Stimulated activated CD4-positive, alpha-beta T cell treated with anti-CD3 and anti-CD28 coated beads, Interleukin-4, amount 100 ng/mL, for 24 hours (primary cell): ENCODE measurements at regions not wholly inside any gene's neighbourhood (a gene's known extent, or its start where the extent isn't known, plus 50 kb on each side); places are given as distances from the start of the nearest gene placed in this dataset.
"Not testable (repeated sequence)": the region's sequence is repeated elsewhere in the genome, so short reads cannot be mapped to it uniquely, and the experiment has no call there.

Experiments
- DNase-seq: peaks from one replicate; pipeline ENCODE4 v3.0.0-alpha.2; 2020

DNA sequence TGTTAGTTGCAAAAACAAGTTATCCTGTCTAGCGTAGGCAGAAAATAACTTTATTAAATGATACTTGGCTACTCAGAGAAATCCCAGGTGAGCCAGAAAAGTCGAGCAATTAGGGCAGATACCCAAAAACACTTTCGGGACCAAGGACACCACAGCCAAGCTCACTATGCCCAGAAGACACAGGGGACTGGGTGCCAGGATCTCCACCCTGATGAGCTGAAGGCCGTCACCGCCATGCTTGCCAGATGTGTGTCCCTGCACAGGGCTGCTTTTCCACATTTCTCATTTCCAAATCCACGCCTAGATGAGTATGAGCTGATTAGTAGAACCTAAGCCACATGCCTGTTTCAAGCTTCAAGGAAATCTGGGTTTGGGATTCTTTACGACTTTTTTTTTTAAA, 214.0 kb upstream of the SMLR1 start:
- no peak for DNase-seq

DNA sequence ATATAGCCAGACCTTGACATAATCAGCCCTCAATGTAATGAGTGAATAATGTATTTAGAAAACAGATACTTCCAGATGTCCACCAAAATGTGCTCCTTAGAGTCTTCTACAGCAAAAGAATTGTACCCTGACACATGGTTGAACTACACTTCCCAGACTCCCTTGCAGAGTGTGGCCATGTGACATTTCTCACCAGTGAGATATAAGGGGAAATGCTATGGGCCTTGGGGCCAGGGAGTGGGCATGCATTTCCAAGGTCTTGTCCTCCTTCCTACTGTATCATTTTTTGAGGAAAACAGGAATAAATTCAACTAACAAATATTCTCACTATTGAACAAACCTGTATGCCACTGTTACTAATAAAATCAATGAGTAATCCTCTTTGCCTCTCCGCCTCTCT, 211.4 kb upstream of the SMLR1 start:
- no peak for DNase-seq

DNA sequence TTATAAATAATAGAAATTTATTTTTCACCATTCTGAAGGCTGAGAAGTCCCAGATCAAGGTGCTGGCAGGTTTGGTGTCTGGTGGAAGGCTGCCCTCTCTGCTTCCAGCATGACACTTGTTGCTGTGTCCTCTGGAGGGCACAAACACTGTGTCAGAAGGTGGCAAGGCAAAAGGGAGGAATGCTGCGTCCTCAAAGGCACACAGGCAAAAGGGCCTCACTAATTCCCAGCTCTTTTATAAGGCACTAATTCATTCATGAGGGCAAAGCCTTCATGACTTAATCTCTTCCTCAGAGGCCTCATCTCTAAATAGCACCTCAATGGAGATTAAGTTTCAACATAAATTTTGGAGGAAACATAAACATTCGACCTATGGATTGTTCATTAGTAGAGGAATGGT, 209.5 kb upstream of the SMLR1 start:
- DNase-seq, result no peak

DNA sequence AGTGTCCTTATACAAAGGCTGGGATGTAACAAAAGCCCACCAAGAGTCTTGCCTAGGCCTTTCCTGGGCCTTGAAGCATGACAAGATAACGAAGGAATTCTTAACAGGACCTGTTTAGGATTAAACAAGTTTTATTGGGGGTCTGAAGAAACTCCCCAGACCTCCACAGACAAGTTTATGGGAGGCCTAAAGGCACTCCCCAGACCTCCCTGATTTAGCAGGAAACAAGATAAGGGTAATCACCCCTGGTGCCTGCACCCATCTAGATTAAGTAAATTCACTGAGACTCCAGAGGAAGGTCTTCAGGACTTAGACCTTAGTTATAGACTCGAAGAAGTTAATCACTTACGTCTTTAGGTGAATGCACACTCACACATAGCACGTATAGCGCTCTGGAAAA, 208.4 kb upstream of the SMLR1 start:
- not testable (repeated sequence) for DNase-seq

DNA sequence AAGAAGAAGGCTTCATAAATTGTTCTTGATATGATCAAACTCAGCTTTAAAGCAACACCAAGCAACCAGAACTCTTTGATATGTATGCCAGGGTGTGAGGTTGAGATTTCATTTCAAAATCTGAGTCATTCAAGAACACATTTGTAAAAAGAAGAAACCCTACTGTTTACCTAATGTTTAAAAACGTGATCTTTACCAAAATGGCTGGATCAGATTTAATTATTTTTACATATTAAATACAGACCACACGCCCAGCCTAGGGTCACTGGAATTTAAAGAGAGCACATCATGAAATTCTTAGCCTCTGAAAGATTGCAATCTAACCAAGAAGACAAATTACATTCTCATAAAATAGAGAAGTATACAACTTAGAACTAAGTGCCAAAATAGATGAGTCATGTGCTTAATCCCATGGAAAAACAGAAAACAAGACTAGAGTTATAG, 206.8 kb upstream of the SMLR1 start:
- DNase-seq, result no peak

DNA sequence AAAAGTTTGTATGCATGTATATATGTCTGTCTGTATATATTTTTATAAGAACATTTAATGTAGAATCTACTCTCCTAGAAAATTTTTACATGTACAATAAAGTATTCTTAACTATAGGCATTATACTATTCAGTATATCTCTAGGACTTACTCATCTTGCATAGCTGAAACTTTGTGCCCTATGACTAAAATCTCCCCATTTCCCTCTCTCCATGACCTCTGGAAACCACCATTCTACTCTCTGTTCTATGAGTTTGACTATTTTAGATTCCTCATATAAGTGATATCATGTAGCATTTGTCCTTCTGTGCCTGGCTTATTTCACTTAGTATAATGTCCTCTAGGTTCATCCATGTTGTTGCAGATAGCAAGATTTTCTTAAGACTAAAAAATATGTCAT, 205.1 kb upstream of the SMLR1 start:
- DNase-seq, result no peak

DNA sequence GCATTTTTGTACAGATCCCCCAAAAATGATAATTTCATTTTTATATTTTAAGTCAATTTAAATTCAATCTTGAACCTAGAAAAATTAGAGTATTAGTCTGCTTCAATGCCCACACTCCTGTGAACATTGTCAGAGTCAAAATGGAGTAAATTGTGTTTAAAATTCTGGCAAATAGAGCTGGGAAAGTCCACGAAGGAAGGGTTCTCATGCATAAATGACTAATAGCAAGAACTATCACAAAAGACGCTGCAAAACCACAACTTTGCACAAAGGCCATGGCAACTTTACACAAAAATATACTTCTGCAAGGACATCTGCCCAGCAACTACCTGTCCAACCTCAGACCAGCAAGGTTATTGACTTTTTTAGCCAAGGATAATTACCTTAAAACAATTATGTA, 203.2 kb upstream of the SMLR1 start:
- DNase-seq, result no peak

DNA sequence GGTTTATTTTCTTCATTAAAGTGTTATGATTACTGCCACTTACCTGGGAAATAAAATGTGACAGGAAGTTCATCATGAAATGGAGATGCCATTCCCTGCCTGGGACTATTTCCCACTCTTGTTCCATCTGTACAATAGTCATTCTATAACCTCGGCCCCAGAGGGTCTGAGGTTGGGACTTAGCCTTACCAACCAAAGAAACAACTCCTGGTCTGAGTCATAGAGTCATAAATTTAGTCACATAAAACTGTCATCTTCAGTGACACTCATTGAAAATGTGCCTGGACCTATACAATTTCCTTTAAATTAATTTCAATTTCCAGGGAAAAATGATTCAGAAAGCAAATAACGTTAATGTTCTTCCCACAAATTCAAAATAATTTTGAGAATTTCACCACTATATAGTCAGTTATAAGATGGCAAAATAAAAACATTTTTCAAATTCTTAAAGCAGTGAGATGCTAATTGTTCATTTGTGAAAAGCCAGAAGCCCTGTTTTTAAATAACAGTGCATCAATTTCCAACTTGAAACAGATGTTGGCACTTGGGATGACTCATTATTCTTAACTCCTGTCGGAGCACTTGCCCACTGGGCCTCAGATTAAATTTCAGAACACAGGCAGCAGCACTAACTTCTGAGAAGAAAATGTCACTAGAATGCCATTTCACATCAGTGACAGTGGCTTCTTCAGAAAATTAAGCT, 201.2 kb upstream of the SMLR1 start:
- no peak for DNase-seq

DNA sequence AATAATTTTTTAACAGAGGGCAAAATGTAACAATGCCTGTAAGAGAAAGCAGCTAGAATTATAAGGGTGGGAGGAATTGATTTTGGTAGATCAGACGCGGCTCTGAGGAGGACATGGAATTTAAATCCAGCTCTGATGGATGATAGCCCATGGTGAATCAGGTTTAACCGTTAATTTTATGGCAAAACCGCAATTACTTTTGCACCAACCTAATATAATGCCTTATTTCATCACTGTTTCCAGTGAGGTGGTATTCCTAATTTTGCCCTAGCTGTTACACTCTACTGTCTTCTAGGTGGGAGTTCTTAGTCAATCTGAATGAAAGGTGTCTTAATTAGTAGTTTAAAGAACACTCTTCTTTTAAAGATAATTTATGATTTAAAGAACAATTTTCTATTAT, 198.3 kb upstream of the SMLR1 start:
- DNase-seq, result no peak

DNA sequence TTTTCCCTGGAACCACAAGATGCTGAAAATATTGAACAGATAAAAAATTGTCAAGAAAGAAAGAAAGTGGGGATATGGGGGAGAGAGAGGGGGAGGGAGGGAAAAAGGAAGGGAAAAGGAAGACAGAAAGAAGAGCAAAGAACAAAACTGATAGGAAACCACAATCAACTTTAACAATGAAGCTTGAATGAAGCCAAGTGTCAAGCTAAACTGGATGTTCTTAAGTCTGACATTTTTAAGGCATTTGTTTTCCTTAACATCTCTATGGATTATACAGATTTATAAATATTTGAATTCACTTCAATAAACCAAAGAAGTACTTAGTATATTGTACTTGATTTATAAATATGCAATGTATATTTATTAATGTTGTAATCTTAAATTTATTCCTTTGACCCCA, 197.6 kb upstream of the SMLR1 start:
- DNase-seq, result no peak

DNA sequence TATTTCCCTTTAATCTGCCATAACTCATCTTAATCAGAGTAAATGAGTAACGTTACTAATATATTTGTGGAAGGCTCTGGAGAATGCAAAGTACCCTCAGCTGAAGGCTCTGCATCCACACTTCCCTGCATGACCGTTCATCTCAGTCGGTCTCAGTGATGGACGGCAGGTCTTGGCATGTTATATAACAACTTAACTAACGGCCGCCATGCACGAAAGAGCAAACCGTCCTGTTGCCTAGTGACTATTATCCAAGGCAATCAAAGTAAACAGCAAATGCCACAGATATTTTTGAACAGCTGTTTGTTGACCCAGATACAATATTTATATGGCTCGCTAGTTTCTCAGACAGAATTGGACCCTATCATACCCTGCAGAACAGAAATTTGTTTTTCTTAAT, 194.9 kb upstream of the SMLR1 start:
- DNase-seq, result no peak

DNA sequence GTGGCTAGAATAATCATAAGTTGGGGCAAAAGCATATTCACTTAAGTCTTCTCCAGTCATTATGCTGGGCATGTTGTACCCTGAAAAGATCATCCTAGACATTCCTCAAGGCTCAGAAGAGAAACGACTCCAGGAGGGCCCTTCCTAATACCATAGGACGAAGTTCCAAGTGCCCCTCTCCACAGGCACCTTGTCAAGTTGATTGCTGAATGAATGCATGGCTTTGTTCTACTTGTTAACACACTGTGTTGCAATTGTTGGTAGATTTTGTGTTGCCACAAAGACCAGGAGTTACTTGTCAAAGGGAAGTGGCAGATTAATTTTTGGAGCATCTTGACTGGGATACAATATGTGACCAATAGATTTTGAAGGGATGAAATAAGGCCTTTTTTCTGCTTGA, 194.3 kb upstream of the SMLR1 start:
- no peak for DNase-seq

DNA sequence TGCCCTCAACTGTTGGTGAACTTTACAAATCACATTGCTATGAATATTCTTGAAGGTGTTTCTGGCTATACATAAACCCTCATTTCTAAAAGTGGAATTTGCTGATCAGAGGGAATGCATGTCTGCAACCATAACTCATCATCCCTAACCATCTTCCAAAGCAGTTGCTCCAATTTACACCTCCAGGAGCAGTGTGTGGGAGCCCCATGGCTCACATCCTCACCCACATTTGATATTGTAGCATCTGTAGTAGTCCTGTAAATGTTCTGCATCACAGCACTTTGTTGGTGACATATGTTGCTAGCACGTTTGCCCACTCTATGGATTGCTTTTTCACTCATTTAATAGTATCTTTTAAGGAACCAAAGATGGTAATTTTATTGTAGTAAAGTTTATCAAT, 183.8 kb upstream of the SMLR1 start:
- DNase-seq, result no peak

DNA sequence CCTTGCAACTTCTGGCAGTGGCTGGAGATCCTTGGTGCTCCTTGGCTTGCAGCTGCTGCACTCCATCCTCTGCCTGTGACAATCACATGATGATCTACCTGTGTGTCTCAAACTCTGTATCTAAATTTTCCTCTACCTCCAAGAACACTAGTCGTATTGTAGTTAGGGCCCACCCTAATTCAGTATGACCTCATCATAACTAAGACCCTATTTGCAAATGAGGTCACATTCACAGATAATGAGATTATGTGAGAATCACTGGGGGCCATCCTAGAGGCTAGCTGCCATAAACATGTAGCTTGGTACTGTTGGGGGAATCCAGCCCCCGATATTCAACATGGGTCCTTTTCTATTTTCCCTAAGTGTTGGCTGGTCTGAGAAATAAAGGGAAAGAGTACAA, 183.0 kb upstream of the SMLR1 start:
- no peak for DNase-seq

DNA sequence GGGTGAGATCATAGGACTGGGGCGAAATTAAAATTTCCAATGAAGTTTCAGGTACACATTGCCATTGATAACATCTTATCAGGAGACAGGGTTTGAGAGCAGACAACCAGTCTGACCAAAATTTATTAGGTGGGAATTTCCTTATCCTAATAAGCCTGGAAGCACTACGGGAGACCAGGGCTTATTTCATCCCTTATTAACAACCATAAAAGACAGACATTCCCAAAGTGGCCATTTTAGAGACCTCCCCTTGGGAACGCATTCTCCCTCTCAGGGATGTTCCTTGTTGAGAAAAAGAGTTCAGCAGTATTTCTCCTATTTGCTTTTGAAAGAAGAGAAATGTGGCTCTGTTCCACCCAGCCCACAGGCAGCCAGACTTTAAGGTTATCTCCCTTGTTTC, 182.4 kb upstream of the SMLR1 start:
- DNase-seq, result not testable (repeated sequence)

DNA sequence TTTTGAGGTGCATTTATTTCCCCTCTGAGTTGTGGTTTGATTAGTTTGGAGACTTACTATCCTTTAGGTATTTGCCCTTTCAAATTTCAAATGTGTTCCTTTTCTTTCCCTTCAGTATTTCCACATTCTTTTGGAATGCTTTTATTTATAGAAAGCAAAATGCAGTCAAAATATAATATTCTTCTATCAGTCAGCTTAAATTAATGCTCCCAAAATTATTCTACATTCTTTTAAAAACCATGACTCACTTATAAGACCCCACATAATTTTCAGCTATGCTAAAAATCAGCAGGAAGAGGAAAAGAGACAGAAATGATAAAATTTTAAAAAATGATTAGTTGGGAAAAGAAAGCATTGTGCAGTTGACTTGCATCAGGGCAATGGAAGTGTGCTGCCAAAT, 180.0 kb upstream of the SMLR1 start:
- no peak for DNase-seq

DNA sequence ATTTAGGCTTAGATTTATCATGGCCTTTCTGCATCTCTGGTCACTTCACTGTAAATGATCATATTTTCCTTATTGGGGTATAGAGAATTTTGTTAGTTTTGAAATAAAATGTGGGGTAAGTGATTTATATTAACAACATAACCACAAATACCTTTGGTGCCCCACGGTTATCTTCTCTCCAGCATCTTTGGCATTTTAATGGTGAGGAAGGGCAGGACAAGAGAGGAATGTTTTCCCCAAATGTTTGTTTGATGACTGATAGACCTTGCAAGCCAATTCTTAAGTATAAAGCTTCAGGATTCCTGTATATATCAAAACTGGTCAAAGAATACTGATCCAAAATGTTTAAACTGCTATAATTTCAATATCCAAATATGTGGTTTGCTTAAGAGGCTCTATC, 171.6 kb upstream of the SMLR1 start:
- DNase-seq, result no peak

DNA sequence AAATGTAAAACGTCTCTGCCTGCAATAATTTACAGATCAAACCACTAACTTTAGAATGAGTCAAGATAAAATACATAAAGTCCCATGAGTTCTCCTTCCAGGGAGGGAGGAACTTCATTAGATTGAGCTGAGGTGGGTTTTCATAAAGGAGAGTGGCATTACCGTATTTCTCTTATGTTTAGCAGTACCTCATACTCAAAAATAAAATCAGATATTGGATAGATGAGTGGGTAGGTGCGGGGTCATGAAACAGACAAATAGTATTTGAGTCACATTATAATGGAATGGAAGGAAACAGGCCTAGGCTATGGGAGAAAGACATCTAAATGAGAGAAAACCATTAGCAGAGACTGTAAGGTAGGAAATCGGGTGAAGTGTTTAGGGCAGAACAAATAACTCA, 166.1 kb upstream of the SMLR1 start:
- DNase-seq, result no peak

DNA sequence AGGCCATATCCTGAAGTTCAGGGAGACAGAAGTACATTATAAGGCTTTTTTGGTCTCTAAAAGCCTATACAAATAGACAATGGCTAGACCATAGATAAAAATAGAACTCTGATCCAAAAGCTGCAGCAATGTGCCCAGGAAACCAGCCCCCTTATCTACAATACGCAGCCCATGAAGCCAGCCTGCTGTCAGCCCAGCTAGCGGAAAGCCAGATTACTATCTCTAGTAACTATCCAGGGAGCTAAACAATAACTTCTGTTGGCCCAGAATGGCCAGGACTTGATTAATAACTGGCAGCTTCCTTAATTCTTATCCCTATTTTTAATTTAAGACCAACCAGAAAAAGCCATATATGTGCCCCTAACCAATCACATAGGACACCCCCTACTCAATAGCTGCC, 160.4 kb upstream of the SMLR1 start:
- DNase-seq, result no peak

DNA sequence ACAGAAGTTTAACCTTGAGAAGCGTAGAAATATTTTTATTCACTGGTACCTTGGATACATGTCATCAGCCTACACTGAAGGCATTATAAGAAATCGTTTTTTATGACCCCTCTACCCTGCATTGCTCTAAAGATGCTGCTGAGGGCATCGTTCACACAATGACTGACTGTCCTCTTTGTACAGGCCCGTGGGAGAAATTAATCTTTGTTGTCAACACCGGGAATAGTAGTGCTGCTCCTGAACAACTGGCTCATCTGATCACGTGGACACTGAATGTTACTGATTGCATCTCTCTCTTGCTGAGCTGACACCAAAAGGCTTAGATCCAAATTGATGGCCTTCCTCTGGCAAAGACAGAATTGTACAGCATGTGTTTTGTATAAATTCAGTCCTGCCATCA, 157.1 kb upstream of the SMLR1 start:
- DNase-seq, result no peak

DNA sequence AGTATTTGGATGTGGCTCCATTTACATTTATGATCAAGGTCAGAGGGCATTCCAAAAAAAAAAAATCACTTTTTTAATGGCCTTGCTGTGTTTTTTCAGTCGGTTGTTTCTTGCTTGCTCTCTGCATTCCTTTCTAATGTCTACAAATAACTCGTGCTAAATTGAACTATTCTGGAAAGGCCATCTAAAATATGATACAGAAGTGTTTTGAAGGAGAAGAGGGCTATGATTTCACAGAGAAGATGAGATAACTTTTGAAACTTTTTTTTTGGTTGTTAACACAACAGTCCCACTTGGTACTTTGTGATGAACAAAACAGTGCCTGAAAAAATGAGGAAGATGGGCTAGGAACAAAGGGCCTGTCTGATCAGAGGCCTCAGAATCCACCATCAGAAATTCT, 156.1 kb upstream of the SMLR1 start:
- DNase-seq, result no peak

DNA sequence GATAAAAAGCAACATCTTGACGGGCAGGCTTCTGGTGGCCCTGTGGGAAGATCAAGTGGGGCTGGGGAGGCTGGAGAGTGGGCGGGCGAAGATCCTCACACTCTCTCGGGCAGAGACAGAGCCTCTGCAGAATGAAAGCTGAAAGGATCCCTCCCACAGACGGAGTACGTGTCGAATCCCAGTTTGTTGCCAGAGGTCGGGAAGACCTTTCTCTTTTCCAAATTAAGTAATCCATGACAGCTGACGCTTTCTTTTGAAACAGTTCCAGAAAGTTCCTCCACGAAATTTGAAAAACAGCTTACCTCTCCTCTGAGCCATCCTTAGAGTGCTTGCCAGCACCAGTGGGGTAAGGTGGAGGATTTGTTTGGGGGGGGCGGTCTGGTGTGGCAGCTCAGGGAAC, 155.6 kb upstream of the SMLR1 start:
- no peak for DNase-seq

DNA sequence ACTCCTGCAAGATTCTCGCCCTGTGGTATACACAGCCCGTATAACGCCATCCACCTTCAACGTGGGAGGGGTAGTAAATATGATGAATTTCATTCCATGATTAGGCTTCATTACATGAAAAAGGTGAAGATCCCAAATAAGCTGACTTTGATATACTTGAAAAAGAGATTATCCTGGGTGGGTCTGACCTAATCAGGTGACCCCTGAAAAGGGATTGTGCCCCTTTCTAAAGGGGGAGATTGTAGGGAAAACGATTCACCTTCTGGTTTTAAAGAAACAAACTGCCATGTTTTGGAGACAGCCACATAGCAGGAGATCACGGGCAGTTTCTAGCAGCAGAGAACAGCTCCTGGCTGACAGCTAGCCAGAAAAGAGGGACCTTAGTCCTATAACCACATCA, 155.1 kb upstream of the SMLR1 start:
- no peak for DNase-seq

DNA sequence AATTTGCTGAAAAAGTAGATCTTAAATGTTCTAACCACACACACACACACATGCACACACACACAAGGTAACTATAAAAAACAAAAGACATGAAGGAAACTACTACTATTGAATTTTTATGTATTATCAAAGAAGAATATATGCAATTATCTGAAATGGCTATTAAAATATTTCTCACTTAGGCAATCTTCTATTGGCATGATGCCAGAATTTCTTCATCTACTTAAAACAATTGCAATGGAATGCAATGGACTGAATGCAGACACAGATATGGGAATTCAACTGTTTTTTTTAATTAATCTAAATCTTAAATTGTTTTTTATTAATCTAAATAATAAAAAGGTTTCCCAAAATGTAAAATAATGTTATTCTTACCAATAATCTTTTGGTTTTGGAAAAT, 152.6 kb upstream of the SMLR1 start:
- DNase-seq, result no peak

DNA sequence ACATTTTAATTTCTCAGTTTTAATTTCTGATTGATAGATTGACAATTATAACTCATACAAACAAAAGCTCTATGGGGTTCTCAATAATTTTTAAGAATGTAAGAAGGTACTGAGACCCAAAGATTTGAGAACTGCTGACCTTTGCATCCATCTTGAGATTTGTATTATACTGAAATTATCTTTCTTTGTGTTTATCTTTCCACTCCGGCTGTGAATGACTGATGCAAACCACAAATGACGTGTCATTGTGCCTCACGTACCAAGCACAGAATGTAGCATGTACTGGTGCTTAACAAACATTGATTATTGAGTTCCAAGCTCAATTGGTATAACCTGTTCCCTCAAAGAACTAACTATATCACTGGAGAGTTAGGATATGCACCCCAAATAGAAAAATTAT, 152.1 kb upstream of the SMLR1 start:
- DNase-seq, result no peak
